Mesendoderm (in vitro differentiated cells): ENCODE measurements at regions not wholly inside any gene's neighbourhood (a gene's known extent, or its start where the extent isn't known, plus 50 kb on each side); places are given as distances from the start of the nearest gene placed in this dataset.
"Not testable (repeated sequence)": the region's sequence is repeated elsewhere in the genome, so short reads cannot be mapped to it uniquely, and the experiment has no call there.

ENCODE experiments used
- DNase-seq: peaks from one replicate; pipeline ENCODE4 v3.0.0; 2013
- H2AK5ac ChIP-seq: 2 replicates; pipeline ENCODE4 v1.6.1; 2013; ENCODE audit warnings: low read length, inconsistent platforms
- H2BK120ac ChIP-seq: 2 replicates; pipeline ENCODE4 v1.6.1; 2013; ENCODE audit warnings: low read depth, mild to moderate bottlenecking, low read length, moderate library complexity, mixed read lengths
- H2BK15ac ChIP-seq: replicated peaks from 2 replicates; pipeline ENCODE4 v1.6.1; 2013; ENCODE audit warnings: low read depth, mild to moderate bottlenecking, moderate library complexity
- H2BK5ac ChIP-seq: 2 replicates; pipeline ENCODE4 v1.6.1; 2013; ENCODE audit warnings: low read length, inconsistent platforms
- H3K18ac ChIP-seq: 2 replicates; pipeline ENCODE4 v1.6.1; 2013; ENCODE audit warnings: mild to moderate bottlenecking, low read length, mixed read lengths
- H3K23ac ChIP-seq: one replicate; pipeline ENCODE4 v1.6.1; 2013; ENCODE audit warnings: low read length
- H3K27ac ChIP-seq: 2 replicates; pipeline ENCODE4 v1.5.1; 2013; ENCODE audit warnings: low read depth, mild to moderate bottlenecking, inconsistent platforms, low read length, moderate library complexity
- H3K27me3 ChIP-seq: 2 replicates; pipeline ENCODE4 v1.6.1; 2013; ENCODE audit warnings: low read length, control low read depth, mild to moderate bottlenecking, inconsistent platforms; ENCODE audit not compliant: insufficient read depth, poor library complexity
- H3K36me3 ChIP-seq: 2 replicates; pipeline ENCODE4 v1.6.1; 2013; ENCODE audit warnings: low read length, inconsistent platforms; ENCODE audit not compliant: control insufficient read depth, insufficient read depth
- H3K4ac ChIP-seq: one replicate; pipeline ENCODE4 v1.6.1; 2013; ENCODE audit warnings: low read depth, mild to moderate bottlenecking, low read length, moderate library complexity
- H3K4me1 ChIP-seq: 2 replicates; pipeline ENCODE4 v1.6.1; 2013; ENCODE audit warnings: low read depth, low read length, inconsistent platforms; ENCODE audit not compliant: control insufficient read depth
- H3K4me2 ChIP-seq: 2 replicates; pipeline ENCODE4 v1.6.1; 2013; ENCODE audit warnings: low read length
- H3K4me3 ChIP-seq: 2 replicates; pipeline ENCODE4 v1.5.1; 2013; ENCODE audit warnings: mild to moderate bottlenecking, low read length
- H3K56ac ChIP-seq: one replicate; pipeline ENCODE4 v1.6.1; 2013; ENCODE audit warnings: low read length
- H3K79me1 ChIP-seq: 2 replicates; pipeline ENCODE4 v1.6.1; 2013; ENCODE audit warnings: low read length, inconsistent platforms
- H3K79me2 ChIP-seq: 2 replicates; pipeline ENCODE4 v1.6.1; 2013; ENCODE audit warnings: mild to moderate bottlenecking, low read length; ENCODE audit not compliant: control insufficient read depth, insufficient read depth
- H3K9ac ChIP-seq: 2 replicates; pipeline ENCODE4 v1.6.1; 2013; ENCODE audit warnings: low read length, inconsistent platforms
- H4K5ac ChIP-seq: one replicate; pipeline ENCODE4 v1.6.1; 2013; ENCODE audit warnings: low read length
- H4K8ac ChIP-seq: one replicate; pipeline ENCODE4 v1.6.1; 2013; ENCODE audit warnings: low read depth, mild to moderate bottlenecking, control low read depth, low read length, moderate library complexity
- WGBS: extraction: QIAGEN DNeasy Blood & Tissue Kit; methylation state at CpG from one replicate; pipeline ENCODE4 v1.1.7; 2013; ENCODE audit warnings: low lambda C conversion rate, missing lambda C conversion rate; ENCODE audit not compliant: insufficient coverage; ENCODE audit errors: extremely low coverage; 5-methylcytosine and 5-hydroxymethylcytosine counted together

DNA sequence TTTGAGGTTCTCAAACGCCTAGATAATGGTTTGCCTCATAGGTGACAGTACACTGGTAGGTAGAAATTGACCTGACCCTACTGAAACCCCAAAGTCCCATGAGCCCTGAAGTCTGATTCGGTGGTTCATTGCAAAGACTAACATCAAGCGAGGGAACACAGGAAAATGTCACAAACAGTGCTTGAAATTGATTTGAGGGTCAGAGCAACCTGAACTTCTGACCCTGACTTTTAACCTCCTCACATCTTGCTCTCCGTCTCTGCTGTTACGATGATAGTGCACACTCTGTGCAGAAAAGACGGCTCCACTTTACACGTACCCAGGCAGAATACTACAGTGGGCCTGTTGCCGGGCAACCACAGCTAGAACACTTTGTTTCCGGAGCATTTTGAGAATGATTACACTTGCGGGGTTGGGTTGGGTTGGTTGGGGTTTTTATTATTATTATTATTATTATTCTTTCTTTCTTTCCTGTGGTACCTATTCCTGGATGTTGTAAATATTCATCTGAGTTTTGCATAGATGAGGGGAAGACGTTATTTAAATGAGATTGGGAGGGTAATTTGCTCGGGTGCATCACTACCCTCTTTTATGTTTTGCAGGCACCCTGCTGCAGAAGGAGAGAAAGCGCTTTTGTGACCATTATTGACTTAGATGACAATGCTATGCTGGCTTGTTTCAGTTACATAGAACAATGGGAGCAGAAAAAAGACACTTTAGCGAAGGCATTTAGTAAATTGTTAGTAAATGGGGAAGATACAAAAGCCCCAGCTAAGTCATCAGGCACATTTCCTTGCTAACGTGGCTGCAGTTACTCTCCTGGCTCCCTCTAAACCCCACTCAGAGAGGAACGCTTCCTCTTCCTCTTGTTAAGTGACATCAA is 438.1 kb upstream of the NRP1 start:
- Histone ChIP-seq H3K4me1 (no peaks in the 10 kb centered on the region), H3K23ac (no peak overlapping the region), H3K4me3 (no peak overlapping the region), H4K8ac (no peak overlapping the region), H3K36me3 (no peaks in the 10 kb centered on the region), H4K5ac (no peak overlapping the region), H3K18ac (no peak overlapping the region), H3K27me3 (no peaks in the 10 kb centered on the region), H3K4ac (no peak overlapping the region), H3K56ac (no peak overlapping the region), H3K4me2 (no peak overlapping the region), H2AK5ac (no peak overlapping the region), H3K79me1 (no peaks in the 10 kb centered on the region), H3K27ac (no peak overlapping the region), H2BK120ac (no peak overlapping the region), H3K79me2 (no peaks in the 10 kb centered on the region), H2BK15ac (no peak overlapping the region), H2BK5ac (no peak overlapping the region), H3K9ac (no peak overlapping the region)
- WGBS: no CpG with 5 or more reads among the region's 16 CpGs
- DNase-seq: peak; percentile 42

DNA sequence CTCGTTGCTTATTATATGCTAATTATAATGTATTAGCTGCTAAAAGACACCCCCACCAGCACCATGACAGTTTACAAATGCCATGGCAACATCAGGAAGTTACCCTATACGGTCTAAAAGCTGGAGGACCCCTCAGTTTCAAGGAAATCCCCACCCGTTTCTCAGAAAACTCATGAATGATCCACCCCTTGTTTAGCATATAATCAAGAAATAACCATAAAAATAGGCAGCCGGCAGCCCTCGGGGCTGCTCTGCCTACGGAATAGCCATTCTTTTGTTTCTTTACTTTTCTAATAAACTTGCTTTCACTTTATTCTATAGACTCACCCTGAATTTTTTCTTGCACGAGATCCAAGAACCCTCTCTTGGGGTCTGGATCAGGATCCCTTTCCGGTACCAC is 437.4 kb upstream of the NRP1 start:
- no CpG with 5 or more reads among the region's 8 CpGs for WGBS
- not testable (repeated sequence) for H3K4me2 ChIP-seq, H3K56ac ChIP-seq, H3K27ac ChIP-seq, H3K36me3 ChIP-seq, H3K4me1 ChIP-seq, H4K5ac ChIP-seq, H2BK15ac ChIP-seq, H3K4me3 ChIP-seq, H3K9ac ChIP-seq, H3K23ac ChIP-seq, H3K27me3 ChIP-seq, H3K4ac ChIP-seq, H2BK5ac ChIP-seq, H2BK120ac ChIP-seq, H4K8ac ChIP-seq, H2AK5ac ChIP-seq, H3K79me2 ChIP-seq, H3K79me1 ChIP-seq, H3K18ac ChIP-seq, DNase-seq

DNA sequence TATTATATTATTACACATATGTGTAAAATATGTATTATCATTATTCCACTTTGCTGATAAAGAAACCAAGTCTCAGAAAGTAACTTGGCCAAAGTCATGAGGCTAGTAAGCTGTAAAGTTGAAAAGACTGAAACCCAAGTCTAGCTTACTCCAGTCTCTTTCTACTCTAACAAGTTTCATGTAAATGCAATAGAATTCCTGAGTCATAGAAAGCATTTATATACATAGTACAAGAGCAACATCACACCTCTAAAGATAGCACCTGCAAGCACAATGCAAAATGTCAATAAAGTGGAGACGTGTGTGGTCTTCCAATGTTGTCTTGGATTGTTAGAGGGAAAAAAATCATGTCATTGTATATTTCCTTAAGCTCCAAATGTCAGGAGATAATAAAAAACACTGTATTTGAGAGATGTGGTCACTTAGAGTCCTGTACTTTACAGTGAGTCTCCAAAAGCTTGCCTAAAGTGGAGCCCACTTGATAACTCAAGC is 430.3 kb upstream of the NRP1 start:
- H4K8ac ChIP-seq: no peak overlapping the region
- no peak overlapping the region for H3K27ac ChIP-seq
- no peak overlapping the region for H4K5ac ChIP-seq
- no peak overlapping the region for H3K4me3 ChIP-seq
- no peaks in the 10 kb centered on the region for H3K4me1 ChIP-seq
- no CpG with 5 or more reads among the region's 1 CpG for WGBS
- no peak overlapping the region for H3K23ac ChIP-seq
- no peak overlapping the region for H3K9ac ChIP-seq
- no peak overlapping the region for H3K56ac ChIP-seq
- H2AK5ac ChIP-seq: no peak overlapping the region
- H3K4me2 ChIP-seq: no peak overlapping the region
- no peak overlapping the region for H3K18ac ChIP-seq
- no peak overlapping the region for H2BK15ac ChIP-seq
- H3K27me3 ChIP-seq: no peaks in the 10 kb centered on the region
- DNase-seq: no peak
- H3K4ac ChIP-seq: no peak overlapping the region
- H3K36me3 ChIP-seq: no peaks in the 10 kb centered on the region
- no peaks in the 10 kb centered on the region for H3K79me1 ChIP-seq
- no peak overlapping the region for H2BK120ac ChIP-seq
- no peak overlapping the region for H2BK5ac ChIP-seq
- no peaks in the 10 kb centered on the region for H3K79me2 ChIP-seq

DNA sequence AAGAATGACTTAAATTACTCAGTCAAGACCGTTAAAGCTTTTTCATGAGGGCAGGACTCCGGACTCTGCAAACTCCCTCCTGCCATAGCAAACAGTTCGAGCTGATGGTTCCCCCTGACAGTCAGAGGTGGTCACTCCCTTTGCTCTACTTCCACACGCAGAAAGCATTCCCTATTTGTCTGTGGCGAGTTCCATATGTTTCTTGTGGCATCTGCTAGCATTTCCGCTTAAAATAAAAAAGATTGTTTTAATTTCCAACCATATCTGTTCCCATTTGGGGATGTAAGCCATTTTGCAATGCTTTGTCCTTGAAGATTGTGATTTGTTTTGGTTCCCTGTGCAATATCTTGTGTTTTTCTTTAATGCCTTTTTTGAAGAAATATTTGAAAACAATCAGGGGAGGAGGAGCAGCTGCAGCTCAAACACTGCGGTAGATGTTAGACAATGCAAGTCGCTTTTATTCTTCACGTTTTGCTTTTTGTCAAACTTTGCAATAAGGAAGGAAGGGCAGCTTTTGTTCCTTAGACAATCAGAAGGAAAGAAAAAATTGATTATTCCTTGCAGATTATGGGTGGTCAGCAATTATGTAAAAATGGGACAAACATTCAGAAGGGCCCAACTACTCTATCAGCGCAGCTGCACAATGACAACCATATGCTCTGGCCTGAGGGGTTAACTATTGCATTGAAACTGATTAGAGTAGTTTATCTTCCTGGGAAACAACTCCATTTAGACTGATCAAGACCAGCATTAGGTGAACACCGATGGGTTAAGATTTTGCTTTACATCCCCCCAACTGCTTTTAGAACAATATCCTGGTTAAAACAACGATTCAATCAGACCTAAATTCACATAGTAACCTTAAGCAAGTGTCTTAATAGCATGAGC is 425.8 kb upstream of the NRP1 start:
- H2BK15ac ChIP-seq: no peak overlapping the region
- no peak overlapping the region for H3K4ac ChIP-seq
- no peak overlapping the region for H3K4me2 ChIP-seq
- no peak overlapping the region for H3K9ac ChIP-seq
- no peak overlapping the region for H3K18ac ChIP-seq
- no peaks in the 10 kb centered on the region for H3K79me2 ChIP-seq
- H4K5ac ChIP-seq: no peak overlapping the region
- H3K4me3 ChIP-seq: no peak overlapping the region
- H4K8ac ChIP-seq: no peak overlapping the region
- WGBS: no CpG with 5 or more reads among the region's 12 CpGs
- DNase-seq: no peak
- no peak overlapping the region for H3K27ac ChIP-seq
- H3K4me1 ChIP-seq: no peaks in the 10 kb centered on the region
- H2BK120ac ChIP-seq: no peak overlapping the region
- H3K23ac ChIP-seq: no peak overlapping the region
- no peaks in the 10 kb centered on the region for H3K79me1 ChIP-seq
- H2BK5ac ChIP-seq: no peak overlapping the region
- H3K56ac ChIP-seq: no peak overlapping the region
- H3K27me3 ChIP-seq: no peaks in the 10 kb centered on the region
- no peak overlapping the region for H2AK5ac ChIP-seq
- H3K36me3 ChIP-seq: no peaks in the 10 kb centered on the region

DNA sequence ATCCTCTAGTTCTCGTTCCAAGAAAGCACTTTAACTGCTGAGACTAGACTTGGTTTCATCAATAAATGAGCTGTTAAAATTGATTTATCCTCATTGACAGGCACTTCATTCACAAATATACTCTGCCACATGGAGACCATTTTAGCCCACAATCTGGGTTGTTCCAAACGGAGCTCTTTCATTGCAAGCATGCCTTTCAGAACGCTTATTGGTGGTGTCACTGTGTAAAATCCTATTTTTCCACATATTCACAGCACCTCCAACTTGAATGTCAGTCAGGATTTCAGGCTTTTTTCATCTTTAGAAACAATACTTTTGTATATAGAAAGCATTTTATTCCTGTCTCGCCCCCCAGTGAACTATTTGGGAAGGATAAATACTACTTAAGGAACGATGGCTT is 424.7 kb upstream of the NRP1 start:
- H3K4me2 ChIP-seq: no peak overlapping the region
- no peaks in the 10 kb centered on the region for H3K4me1 ChIP-seq
- no peak overlapping the region for H2BK120ac ChIP-seq
- no peaks in the 10 kb centered on the region for H3K27me3 ChIP-seq
- no peak overlapping the region for H4K5ac ChIP-seq
- H3K27ac ChIP-seq: no peak overlapping the region
- no peak overlapping the region for H3K4ac ChIP-seq
- no peak overlapping the region for H3K4me3 ChIP-seq
- H3K79me2 ChIP-seq: no peaks in the 10 kb centered on the region
- no peaks in the 10 kb centered on the region for H3K36me3 ChIP-seq
- no peak overlapping the region for H2BK5ac ChIP-seq
- no peak overlapping the region for H3K9ac ChIP-seq
- no CpG with 5 or more reads among the region's 5 CpGs for WGBS
- H2AK5ac ChIP-seq: no peak overlapping the region
- DNase-seq: no peak
- H4K8ac ChIP-seq: no peak overlapping the region
- no peak overlapping the region for H3K23ac ChIP-seq
- H2BK15ac ChIP-seq: no peak overlapping the region
- no peaks in the 10 kb centered on the region for H3K79me1 ChIP-seq
- H3K56ac ChIP-seq: no peak overlapping the region
- no peak overlapping the region for H3K18ac ChIP-seq
